OCI-LY7 (cell line): ENCODE measurements at regions not wholly inside any gene's neighbourhood (a gene's known extent, or its start where the extent isn't known, plus 50 kb on each side); places are given as distances from the start of the nearest gene placed in this dataset.

ENCODE experiments used
- BruUV-seq: library from RNA; stranded (reverse); fragments of 400-500 nt; replicated peaks from 2 replicates; lab custom pipeline; 2021; lab: Mats Ljungman, UMichigan
- CTCF ChIA-PET: fragments of 300-600 bp; sonication (Branson Sonifier 250); formaldehyde crosslinking; loops from one replicate; lab custom pipeline; 2022; ENCODE audit warnings: antibody characterized with exemption; ENCODE audit not compliant: unreplicated experiment; lab: Charles Lee
- POLR2A ChIA-PET: fragments of 300-600 bp; sonication (Branson Sonifier 250); formaldehyde crosslinking; loops from one replicate; lab custom pipeline; 2022; ENCODE audit warnings: antibody characterized with exemption; lab: Charles Lee
- DNase-seq: peaks from one replicate; pipeline ENCODE4 v3.0.0-alpha.2; 2015; ENCODE audit warnings: low spot score
- H2AFZ ChIP-seq: fragments of 200-600 bp; sonication (generic), shearing (Covaris generic); 2 replicates; pipeline ENCODE4 v1.6.1; 2014; ENCODE audit warnings: mild to moderate bottlenecking, antibody characterized with exemption, low read length, moderate library complexity
- H3K27ac ChIP-seq: fragments of 200-600 bp; sonication (generic); 2 replicates; pipeline ENCODE4 v1.5.1; 2014; ENCODE audit warnings: mixed run types, low read depth, mild to moderate bottlenecking, moderate library complexity, low read length, inconsistent platforms; ENCODE audit not compliant: poor library complexity, severe bottlenecking
- H3K36me3 ChIP-seq: fragments of 200-600 bp; sonication (generic); 2 replicates; pipeline ENCODE4 v1.6.1; 2014; ENCODE audit warnings: mild to moderate bottlenecking, antibody characterized with exemption, low read length, moderate library complexity, mixed read lengths; ENCODE audit not compliant: insufficient read depth
- H3K4me1 ChIP-seq: fragments of 200-600 bp; sonication (generic); 2 replicates; pipeline ENCODE4 v1.5.1; 2014; ENCODE audit warnings: mild to moderate bottlenecking, low read length; ENCODE audit not compliant: insufficient read depth, poor library complexity, severe bottlenecking
- H3K4me2 ChIP-seq: fragments of 200-600 bp; sonication (generic); 2 replicates; pipeline ENCODE4 v1.6.1; 2014; ENCODE audit warnings: mild to moderate bottlenecking, low read length
- H3K4me3 ChIP-seq: fragments of 200-600 bp; sonication (generic); 2 replicates; pipeline ENCODE4 v1.5.1; 2014; ENCODE audit warnings: mild to moderate bottlenecking, low read depth, low read length; ENCODE audit not compliant: poor library complexity, severe bottlenecking
- H3K79me2 ChIP-seq: fragments of 200-600 bp; sonication (generic); 2 replicates; pipeline ENCODE4 v1.6.1; 2016; ENCODE audit warnings: low read depth, mild to moderate bottlenecking, low read length, moderate library complexity, mixed read lengths; ENCODE audit not compliant: insufficient read depth
- H3K9me2 ChIP-seq: fragments of 200-600 bp; sonication (generic); 2 replicates; pipeline ENCODE4 v1.6.1; 2016; ENCODE audit warnings: mild to moderate bottlenecking, low read length, mixed read lengths; ENCODE audit not compliant: insufficient read depth
- H3K9me3 ChIP-seq: fragments of 200-600 bp; sonication (generic); 2 replicates; pipeline ENCODE4 v1.6.1; 2014; ENCODE audit warnings: mild to moderate bottlenecking, mixed run types, low read length, mixed read lengths
- H4K20me1 ChIP-seq: fragments of 200-600 bp; sonication (generic); 2 replicates; pipeline ENCODE4 v1.6.1; 2014; ENCODE audit warnings: mild to moderate bottlenecking, antibody characterized with exemption, low read length, moderate library complexity, mixed read lengths; ENCODE audit not compliant: insufficient read depth
- CTCF ChIP-seq: fragments of 200-600 bp; sonication (generic); conservative IDR thresholded peaks from 2 replicates; pipeline ENCODE4 v1.5.1; 2014; ENCODE audit warnings: mild to moderate bottlenecking, antibody characterized with exemption, low read length, moderate library complexity, mixed read lengths
- EZH2phosphoT487 ChIP-seq: fragments of 200-600 bp; sonication (generic); IDR thresholded peaks from 2 replicates; pipeline ENCODE4 v1.6.1; 2018; ENCODE audit warnings: low read depth, borderline replicate concordance, mild to moderate bottlenecking, mixed run types, antibody characterized with exemption, low read length, moderate library complexity, mixed read lengths
- intact Hi-C: fragments of 100-400 bp; cut with micrococcal nuclease; formaldehyde crosslinking; loops from one replicate; pipeline ENCODE4 v1.10.0; 2022; ENCODE audit not compliant: unreplicated experiment

DNA sequence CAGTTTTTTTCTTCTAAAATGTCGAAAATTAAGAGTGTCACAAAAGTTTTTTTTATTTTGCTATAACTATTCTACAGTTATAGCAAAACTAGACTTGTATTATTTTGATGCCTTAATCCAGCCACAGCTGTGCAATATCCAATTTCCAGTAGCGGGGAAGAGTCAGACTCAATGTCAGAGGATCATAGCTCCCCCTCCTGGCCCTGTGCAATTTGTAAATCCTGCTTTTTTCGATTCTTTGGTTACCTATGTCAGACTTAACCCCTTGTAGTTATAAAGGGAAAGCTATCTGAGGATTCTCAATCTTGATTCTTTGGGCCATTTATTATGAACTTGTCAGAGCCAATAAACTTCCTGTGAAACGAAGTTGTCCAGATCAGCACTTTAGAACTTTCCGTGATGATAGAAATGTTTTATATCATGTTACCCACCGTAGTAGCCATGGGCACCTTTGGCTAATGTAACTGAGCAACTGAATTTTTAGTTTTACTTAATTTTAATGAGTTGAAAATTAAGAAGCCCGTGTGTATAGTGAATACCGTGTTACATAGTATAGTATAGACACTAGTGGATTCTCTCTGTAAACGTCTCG is 87.7 kb upstream of the PRKCQ start:
- peak; percentile 49 for DNase-seq
- no TSS peak for BruUV-seq
- no peak overlapping the region for H2AFZ ChIP-seq
- no peak overlapping the region for H3K27ac ChIP-seq
- ChIA-PET CTCF (no interaction called here), POLR2A (interaction anchor here (0.6 kb wide), 2 partner anchors 10 to 268 kb away, joined by 3 read pairs; no protein-coding TSS in a partner anchor)
- H3K4me2 ChIP-seq: no peak overlapping the region
- H4K20me1 ChIP-seq: no peaks in the 10 kb centered on the region
- no peak overlapping the region for H3K4me3 ChIP-seq
- intact Hi-C loops: no loop called here
- peak; percentile 90 for TF ChIP-seq CTCF
- no peak for TF ChIP-seq EZH2phosphoT487
- H3K79me2 ChIP-seq: no peaks in the 10 kb centered on the region
- no peaks in the 10 kb centered on the region for H3K9me3 ChIP-seq
- no peaks in the 10 kb centered on the region for H3K36me3 ChIP-seq
- H3K9me2 ChIP-seq: no peaks in the 10 kb centered on the region
- H3K4me1 ChIP-seq: no peaks in the 10 kb centered on the region

- no peaks in the 10 kb centered on the region for H3K79me2 ChIP-seq
- H3K36me3 ChIP-seq: no peaks in the 10 kb centered on the region
- H3K4me3 ChIP-seq: no peak overlapping the region
- H3K9me2 ChIP-seq: no peaks in the 10 kb centered on the region
- intact Hi-C loops: no loop called here
- no peak overlapping the region for H2AFZ ChIP-seq
- H3K9me3 ChIP-seq: no peaks in the 10 kb centered on the region
- no peaks in the 10 kb centered on the region for H3K4me1 ChIP-seq
- no peak for DNase-seq
- ChIA-PET POLR2A (interaction anchor here (0.6 kb wide), 2 partner anchors 10 to 267 kb away, joined by 3 read pairs; no protein-coding TSS in a partner anchor), CTCF (interaction anchor here (1.1 kb wide), 1 partner anchor 35 kb away, joined by 3 read pairs; no protein-coding TSS in a partner anchor)
- no peak overlapping the region for H3K4me2 ChIP-seq
- no peak for TF ChIP-seq EZH2phosphoT487
- TF ChIP-seq CTCF: no peak
- BruUV-seq: no TSS peak
- H4K20me1 ChIP-seq: no peaks in the 10 kb centered on the region
- no peak overlapping the region for H3K27ac ChIP-seq
Observed at GRCh38 chr10:6667150-6667549, 87.1 kb upstream of the PRKCQ start.

DNA sequence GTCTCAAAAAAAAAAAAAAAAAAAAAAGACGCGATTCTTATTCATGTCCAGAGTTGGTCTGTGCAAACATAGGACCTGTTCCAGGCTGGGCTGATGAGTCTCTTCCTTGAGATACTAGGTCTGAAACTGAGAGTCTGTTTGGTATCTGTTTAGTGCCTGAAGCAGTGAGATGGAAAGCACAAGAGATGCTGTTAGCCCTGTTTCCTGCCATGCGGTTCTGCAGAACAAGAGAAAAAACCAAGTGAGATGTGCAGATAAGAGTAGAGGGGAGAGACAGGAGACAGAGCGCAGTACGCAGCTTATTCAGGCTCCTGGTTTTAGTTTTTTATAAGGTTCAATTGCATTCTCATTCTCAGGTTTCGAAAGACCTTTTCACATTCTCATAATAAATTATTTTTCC is 85.8 kb upstream of the PRKCQ start:
- H3K4me1 ChIP-seq: no peaks in the 10 kb centered on the region
- no peaks in the 10 kb centered on the region for H4K20me1 ChIP-seq
- no peaks in the 10 kb centered on the region for H3K9me2 ChIP-seq
- TF ChIP-seq EZH2phosphoT487 (no peak), CTCF (no peak)
- H2AFZ ChIP-seq: no peak overlapping the region
- ChIA-PET CTCF (interaction anchor here (1.0 kb wide), 1 partner anchor 251 kb away, joined by 3 read pairs; no protein-coding TSS in a partner anchor), POLR2A (interaction anchor here (0.7 to 0.8 kb wide), 3 partner anchors 22 to 331 kb away, joined by 3 to 4 read pairs (median 3); no protein-coding TSS in a partner anchor)
- no peak overlapping the region for H3K4me3 ChIP-seq
- H3K36me3 ChIP-seq: no peaks in the 10 kb centered on the region
- H3K79me2 ChIP-seq: no peaks in the 10 kb centered on the region
- no peak overlapping the region for H3K27ac ChIP-seq
- no TSS peak for BruUV-seq
- intact Hi-C loops: no loop called here
- H3K9me3 ChIP-seq: no peaks in the 10 kb centered on the region
- DNase-seq: peak; percentile 15
- H3K4me2 ChIP-seq: no peak overlapping the region
